AG04449 (cell line): ENCODE measurements at regions not wholly inside any gene's neighbourhood (a gene's known extent, or its start where the extent isn't known, plus 50 kb on each side); places are given as distances from the start of the nearest gene placed in this dataset.

ENCODE experiments used
- CTCF ChIA-PET: fragments of 350-600 bp; formaldehyde crosslinking; extraction: SDS; loops from one replicate; lab custom pipeline; 2021; ENCODE audit warnings: antibody characterized with exemption; lab: Yijun Ruan, JAX
- POLR2A ChIA-PET: fragments of 400-600, 350-600 bp; formaldehyde crosslinking; extraction: SDS; loops from one replicate; lab custom pipeline; 2020; ENCODE audit warnings: antibody characterized with exemption, inconsistent platforms; lab: Yijun Ruan, JAX
- DNase-seq: peaks from one replicate; pipeline ENCODE4 v3.0.0-alpha.2; 2010; ENCODE audit warnings: low read depth, low spot score
- H3K4me3 ChIP-seq: 2 replicates; pipeline ENCODE4 v1.5.1; 2011; ENCODE audit warnings: low read depth, mild to moderate bottlenecking, control low read depth, low read length
- TF ChIP-seq, protein P1 (sequence below): IDR thresholded peaks from one replicate; pipeline ENCODE4 v1.5.1; 2011; ENCODE audit warnings: mild to moderate bottlenecking, moderate library complexity, low read length, control low read depth, inconsistent platforms; ENCODE audit not compliant: insufficient read depth; ENCODE audit errors: missing control alignments

DNA sequence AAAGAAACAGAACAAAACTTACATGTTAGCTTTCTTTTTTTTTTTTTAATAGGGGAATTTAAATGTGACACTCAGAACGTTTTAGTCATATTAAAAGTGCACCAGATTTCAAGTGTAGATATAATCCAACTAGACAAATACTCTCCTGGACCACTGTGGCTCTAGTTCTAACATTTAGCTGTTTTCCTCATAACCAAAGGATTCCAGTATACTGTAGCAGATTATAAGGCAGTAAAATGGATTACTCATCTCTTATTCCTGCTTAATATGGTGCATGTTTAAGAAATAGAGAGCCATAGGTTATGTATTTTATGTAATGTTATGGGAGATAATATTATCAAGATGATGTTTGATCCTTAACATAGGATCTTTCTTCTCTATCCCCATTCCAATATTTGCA lies 1339.5 kb upstream of the AGA start:
- TF ChIP-seq, protein P1, sequence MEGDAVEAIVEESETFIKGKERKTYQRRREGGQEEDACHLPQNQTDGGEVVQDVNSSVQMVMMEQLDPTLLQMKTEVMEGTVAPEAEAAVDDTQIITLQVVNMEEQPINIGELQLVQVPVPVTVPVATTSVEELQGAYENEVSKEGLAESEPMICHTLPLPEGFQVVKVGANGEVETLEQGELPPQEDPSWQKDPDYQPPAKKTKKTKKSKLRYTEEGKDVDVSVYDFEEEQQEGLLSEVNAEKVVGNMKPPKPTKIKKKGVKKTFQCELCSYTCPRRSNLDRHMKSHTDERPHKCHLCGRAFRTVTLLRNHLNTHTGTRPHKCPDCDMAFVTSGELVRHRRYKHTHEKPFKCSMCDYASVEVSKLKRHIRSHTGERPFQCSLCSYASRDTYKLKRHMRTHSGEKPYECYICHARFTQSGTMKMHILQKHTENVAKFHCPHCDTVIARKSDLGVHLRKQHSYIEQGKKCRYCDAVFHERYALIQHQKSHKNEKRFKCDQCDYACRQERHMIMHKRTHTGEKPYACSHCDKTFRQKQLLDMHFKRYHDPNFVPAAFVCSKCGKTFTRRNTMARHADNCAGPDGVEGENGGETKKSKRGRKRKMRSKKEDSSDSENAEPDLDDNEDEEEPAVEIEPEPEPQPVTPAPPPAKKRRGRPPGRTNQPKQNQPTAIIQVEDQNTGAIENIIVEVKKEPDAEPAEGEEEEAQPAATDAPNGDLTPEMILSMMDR: no peak
- DNase-seq: no peak
- ChIA-PET CTCF (no interaction called here), POLR2A (no interaction called here)
- H3K4me3 ChIP-seq: no peak overlapping the region

DNA sequence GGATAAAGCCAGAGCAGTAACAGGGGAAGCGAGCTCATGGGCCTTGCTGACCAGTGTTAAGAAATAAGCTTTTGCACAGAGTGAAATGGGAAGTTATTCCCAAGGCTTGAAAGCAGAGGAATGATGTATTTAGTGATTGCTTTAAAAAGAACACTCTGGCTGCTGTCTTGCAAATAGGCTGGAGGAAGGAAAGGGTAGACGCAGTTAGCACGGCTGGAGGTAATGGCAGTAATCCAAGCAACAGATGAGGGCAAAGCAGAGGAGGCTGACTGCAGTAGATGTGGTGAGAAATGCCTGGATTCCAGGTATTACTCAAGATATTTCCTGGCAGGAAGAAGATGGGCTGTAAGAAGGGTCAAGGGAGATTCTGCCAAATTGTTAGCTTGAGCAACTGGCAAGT lies 1342.3 kb upstream of the AGA start:
- TF ChIP-seq, protein P1: no peak
- POLR2A ChIA-PET: no interaction called here
- CTCF ChIA-PET: no interaction called here
- DNase-seq: no peak
- H3K4me3 ChIP-seq: no peak overlapping the region

DNA sequence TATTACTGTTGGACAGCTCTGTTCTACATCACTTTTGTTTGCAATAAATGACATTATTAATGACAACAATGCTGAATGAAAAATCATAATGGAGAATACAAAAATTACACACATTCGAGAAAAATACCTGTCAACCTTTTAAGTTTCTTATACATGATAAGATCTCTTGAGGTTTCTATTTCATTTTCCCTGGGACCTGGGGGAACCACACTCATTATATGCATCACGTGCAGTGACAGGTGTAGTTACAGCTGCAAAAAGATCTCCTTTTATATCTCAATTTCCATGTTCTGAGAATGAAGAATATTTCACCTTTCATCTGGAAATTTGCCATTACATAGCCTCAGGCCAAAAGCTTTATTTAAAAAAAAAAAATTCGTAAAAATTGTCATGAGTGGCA lies 1347.0 kb upstream of the AGA start:
- TF ChIP-seq, protein P1: no peak
- no peak overlapping the region for H3K4me3 ChIP-seq
- CTCF ChIA-PET: no interaction called here
- POLR2A ChIA-PET: no interaction called here
- no peak for DNase-seq

DNA sequence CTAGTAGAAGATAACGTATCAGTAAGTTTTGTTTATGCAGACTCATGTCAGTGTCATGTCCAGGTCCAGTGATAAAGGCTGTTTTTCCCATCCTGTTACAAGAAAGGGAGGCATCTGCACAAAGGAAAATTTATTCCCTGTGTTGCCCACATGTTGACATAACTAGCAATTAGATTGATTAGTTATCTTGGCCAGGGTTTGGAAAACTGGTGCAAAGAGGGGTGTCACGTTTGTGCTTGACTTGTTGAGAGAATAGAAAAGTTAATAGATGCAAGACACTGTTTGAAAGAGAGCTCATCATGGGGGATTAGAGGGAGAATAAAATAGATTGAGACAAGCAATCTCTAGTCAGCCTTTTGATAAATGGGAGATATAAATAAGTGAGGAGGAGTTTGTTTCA lies 1357.0 kb upstream of the AGA start:
- CTCF ChIA-PET: no interaction called here
- H3K4me3 ChIP-seq: no peak overlapping the region
- TF ChIP-seq, protein P1: no peak
- POLR2A ChIA-PET: no interaction called here
- no peak for DNase-seq

DNA sequence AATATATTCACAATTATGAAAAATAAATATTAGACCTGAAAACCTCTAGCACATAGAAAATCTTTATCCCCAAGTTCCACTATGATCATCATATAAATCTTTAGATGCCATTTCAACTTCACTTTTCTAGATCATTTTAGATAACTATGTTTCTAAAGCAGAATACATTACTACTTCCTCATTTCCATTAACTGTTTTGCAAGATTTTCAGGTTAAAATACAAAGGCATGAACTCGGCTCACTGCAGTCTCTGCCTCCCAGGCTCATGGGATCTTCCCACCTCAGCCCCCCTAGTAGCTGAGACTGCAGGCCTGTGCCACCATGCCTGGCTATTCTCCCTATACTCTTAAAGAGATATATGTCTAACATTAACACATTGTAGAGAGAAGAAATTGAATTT lies 1365.9 kb upstream of the AGA start:
- DNase-seq: no peak
- no peak overlapping the region for H3K4me3 ChIP-seq
- ChIA-PET CTCF (no interaction called here), POLR2A (no interaction called here)
- TF ChIP-seq, protein P1: no peak

DNA sequence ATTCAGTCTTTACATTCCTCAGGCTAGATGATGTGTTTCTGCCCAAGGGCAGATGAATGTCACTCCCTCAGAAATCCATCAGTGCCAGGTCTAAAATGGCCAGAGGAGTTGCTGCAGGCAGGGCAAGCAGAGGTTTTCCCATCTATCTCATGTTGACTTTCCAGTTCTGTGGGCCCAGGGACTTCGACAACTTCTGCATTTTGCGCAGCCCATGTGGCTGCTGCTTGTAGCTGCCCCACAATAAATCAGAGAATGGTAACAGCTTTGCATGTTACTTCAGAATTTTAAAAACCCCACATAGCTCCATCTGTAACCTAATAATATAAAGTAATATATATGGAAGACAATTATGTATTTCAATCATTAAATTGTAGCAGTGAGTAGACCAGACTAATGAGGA lies 1367.7 kb upstream of the AGA start:
- POLR2A ChIA-PET: no interaction called here
- TF ChIP-seq, protein P1: no peak
- CTCF ChIA-PET: no interaction called here
- no peak for DNase-seq
- no peak overlapping the region for H3K4me3 ChIP-seq
